ENCODE measurements at regions not wholly inside any gene's neighbourhood (a gene's known extent, or its start where the extent isn't known, plus 50 kb on each side); places are given as distances from the start of the nearest gene placed in this dataset.

DNA sequence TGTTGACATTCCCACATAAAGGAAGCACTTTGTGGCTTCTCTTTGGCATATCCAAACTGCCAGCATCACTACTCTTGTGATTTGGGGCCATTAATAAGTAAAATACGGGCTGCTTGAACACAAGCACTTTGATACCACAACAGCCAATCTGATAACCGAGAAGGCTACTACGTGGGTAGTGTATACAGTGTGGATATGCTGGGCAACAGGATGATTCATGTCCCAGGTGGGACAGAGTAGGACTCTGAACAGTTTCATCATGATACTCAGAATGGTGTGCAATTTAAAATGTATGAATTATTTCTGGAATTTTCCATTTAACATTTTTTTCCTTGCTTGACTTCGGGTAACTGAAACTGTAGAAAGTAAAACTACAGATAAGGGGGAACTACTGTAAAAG, 225.0 kb upstream of the DDHD1 start:
- no peak for TF ChIP-seq EZH2 (IDR thresholded peaks at IDR 0.05; ENCODE audit: borderline replicate concordance, low read length)
- TF ChIP-seq, protein P1, sequence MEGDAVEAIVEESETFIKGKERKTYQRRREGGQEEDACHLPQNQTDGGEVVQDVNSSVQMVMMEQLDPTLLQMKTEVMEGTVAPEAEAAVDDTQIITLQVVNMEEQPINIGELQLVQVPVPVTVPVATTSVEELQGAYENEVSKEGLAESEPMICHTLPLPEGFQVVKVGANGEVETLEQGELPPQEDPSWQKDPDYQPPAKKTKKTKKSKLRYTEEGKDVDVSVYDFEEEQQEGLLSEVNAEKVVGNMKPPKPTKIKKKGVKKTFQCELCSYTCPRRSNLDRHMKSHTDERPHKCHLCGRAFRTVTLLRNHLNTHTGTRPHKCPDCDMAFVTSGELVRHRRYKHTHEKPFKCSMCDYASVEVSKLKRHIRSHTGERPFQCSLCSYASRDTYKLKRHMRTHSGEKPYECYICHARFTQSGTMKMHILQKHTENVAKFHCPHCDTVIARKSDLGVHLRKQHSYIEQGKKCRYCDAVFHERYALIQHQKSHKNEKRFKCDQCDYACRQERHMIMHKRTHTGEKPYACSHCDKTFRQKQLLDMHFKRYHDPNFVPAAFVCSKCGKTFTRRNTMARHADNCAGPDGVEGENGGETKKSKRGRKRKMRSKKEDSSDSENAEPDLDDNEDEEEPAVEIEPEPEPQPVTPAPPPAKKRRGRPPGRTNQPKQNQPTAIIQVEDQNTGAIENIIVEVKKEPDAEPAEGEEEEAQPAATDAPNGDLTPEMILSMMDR (IDR thresholded peaks at IDR 0.05; ENCODE audit: low read length), result no peak
